Epithelial cell of esophagus (primary cell): ENCODE measurements at regions not wholly inside any gene's neighbourhood (a gene's known extent, or its start where the extent isn't known, plus 50 kb on each side); places are given as distances from the start of the nearest gene placed in this dataset.

Experiments used
- DNase-seq: peaks from one replicate; pipeline ENCODE4 v3.0.0; 2010; ENCODE audit warnings: low read depth
- H3K4me3 ChIP-seq: 2 replicates; pipeline ENCODE4 v1.5.1; 2011; ENCODE audit warnings: mild to moderate bottlenecking, low read length, control low read depth
- TF ChIP-seq, protein P1 (sequence below): IDR thresholded peaks from 2 replicates; pipeline ENCODE4 v1.5.1; 2011; ENCODE audit warnings: low read depth, mild to moderate bottlenecking, low read length, control low read depth, inconsistent platforms; ENCODE audit not compliant: insufficient read depth; ENCODE audit errors: missing control alignments

- TF ChIP-seq, protein P1, sequence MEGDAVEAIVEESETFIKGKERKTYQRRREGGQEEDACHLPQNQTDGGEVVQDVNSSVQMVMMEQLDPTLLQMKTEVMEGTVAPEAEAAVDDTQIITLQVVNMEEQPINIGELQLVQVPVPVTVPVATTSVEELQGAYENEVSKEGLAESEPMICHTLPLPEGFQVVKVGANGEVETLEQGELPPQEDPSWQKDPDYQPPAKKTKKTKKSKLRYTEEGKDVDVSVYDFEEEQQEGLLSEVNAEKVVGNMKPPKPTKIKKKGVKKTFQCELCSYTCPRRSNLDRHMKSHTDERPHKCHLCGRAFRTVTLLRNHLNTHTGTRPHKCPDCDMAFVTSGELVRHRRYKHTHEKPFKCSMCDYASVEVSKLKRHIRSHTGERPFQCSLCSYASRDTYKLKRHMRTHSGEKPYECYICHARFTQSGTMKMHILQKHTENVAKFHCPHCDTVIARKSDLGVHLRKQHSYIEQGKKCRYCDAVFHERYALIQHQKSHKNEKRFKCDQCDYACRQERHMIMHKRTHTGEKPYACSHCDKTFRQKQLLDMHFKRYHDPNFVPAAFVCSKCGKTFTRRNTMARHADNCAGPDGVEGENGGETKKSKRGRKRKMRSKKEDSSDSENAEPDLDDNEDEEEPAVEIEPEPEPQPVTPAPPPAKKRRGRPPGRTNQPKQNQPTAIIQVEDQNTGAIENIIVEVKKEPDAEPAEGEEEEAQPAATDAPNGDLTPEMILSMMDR: no peak
- H3K4me3 ChIP-seq: no peak overlapping the region
- DNase-seq: peak; percentile 60
Observed at GRCh38 chr2:181138816-181139215, 158.4 kb downstream of the UBE2E3 start.

DNA sequence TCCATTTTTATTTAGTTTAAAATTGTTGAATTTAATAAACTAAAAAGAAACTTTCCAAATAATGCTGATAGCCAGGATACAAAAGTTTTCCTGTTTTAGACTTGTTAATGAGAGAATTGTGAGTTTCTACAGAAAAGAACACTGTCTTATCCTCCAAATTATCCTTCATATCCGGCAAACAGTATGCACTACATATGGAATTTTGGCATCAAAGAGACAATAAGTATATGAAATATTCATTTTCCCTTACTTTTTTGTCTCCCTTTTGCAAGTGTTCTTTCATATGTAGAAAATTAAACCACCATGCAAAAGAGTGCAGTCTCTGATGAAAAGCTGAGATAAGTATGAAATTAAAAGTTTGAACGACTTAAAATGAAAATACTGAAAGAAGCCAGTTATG, 159.4 kb downstream of the UBE2E3 start:
- TF ChIP-seq, protein P1: no peak
- DNase-seq: no peak
- no peak overlapping the region for H3K4me3 ChIP-seq

DNA sequence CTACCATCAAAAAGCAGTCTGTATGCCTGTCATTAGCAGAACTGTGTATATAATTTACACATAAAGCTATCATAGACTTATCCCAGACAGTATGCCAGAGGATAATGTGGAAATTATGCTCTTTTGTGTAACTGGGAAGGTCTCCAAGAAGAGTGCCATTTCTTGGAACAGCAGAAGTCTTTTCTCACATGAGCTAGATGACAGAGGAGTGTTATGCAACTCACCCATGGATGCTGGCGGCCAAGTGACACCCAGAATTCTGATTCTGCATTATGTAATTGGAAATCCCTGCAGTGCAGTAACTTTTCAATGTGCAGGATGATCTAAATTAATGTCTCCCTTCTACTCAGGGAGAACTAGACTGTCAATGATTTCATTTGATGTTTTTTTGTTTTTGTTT, 160.0 kb downstream of the UBE2E3 start:
- TF ChIP-seq, protein P1: no peak
- peak; percentile 15 for DNase-seq

GRCh38 chr2:181140928-181141327, 160.5 kb downstream of the UBE2E3 start:
- H3K4me3 ChIP-seq: no peak overlapping the region
- no peak for DNase-seq
- TF ChIP-seq, protein P1: no peak

More for the DNA sequence above, 160.0 kb downstream of the UBE2E3 start:
- H3K4me3 ChIP-seq: no peak overlapping the region

GRCh38 chr2:181141676-181142075, 161.3 kb downstream of the UBE2E3 start:
- TF ChIP-seq, protein P1: no peak
- H3K4me3 ChIP-seq: no peak overlapping the region
- no peak for DNase-seq

DNA sequence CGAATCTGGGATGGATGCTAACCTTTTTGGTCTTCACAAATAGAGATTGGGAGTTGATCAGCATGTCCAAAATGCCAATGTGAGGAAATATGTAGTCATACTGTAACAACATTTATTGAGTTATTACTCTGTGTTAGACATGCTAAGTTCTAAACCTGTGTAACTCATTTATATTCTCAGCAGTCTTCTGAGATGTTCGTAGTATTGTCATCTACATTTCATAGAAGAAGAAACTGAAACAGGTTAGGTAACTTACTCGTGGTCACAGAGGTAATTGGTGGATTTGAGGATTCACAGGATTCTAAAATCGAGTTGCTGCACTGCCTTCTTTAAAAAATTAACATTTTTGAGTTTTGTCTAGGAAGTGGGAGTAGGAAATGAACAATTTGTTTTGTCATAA, 162.1 kb downstream of the UBE2E3 start:
- TF ChIP-seq, protein P1: no peak
- H3K4me3 ChIP-seq: no peak overlapping the region
- no peak for DNase-seq

GRCh38 chr2:181143790-181144300, 163.4 kb downstream of the UBE2E3 start:
- TF ChIP-seq, protein P1: no peak
- DNase-seq: no peak
- H3K4me3 ChIP-seq: no peak overlapping the region
